Choroid plexus epithelial cell (primary cell): ENCODE measurements at regions not wholly inside any gene's neighbourhood (a gene's known extent, or its start where the extent isn't known, plus 50 kb on each side); places are given as distances from the start of the nearest gene placed in this dataset.
"Not testable (repeated sequence)": the region's sequence is repeated elsewhere in the genome, so short reads cannot be mapped to it uniquely, and the experiment has no call there.

ENCODE experiments used
- DNase-seq: peaks from one replicate; pipeline ENCODE4 v3.0.0-alpha.2; 2010; ENCODE audit warnings: low read depth
- H3K4me3 ChIP-seq: 2 replicates; pipeline ENCODE4 v1.5.1; 2011; ENCODE audit warnings: low read depth, mild to moderate bottlenecking, control low read depth, low read length, moderate library complexity
- TF ChIP-seq, protein P1 (sequence below): conservative IDR thresholded peaks from 2 replicates; pipeline ENCODE4 v1.5.1; 2011; ENCODE audit warnings: low read depth, mild to moderate bottlenecking, control low read depth, inconsistent platforms, low read length, moderate library complexity

DNA sequence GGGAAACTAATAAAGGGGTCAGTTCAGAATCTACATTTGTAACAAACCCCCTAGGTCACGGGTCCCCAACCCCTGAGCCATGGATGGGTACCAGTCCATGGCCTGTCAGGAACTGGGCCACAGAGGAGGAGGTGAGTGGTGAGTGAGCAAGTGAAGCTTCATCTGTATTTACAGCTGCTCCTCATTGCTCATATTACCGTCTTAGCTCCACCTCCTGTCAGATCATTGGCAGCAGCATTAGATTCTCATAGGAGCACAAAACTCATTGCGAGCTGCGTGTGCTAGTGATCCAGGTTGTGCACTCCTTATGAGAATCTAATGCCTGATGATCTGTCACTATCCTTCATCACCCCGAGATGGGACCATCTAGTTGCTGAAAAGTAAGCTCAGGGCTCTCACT is 88.4 kb upstream of the MPP7 start:
- H3K4me3 ChIP-seq, result no peak overlapping the region
- no peak for DNase-seq
- TF ChIP-seq, protein P1, sequence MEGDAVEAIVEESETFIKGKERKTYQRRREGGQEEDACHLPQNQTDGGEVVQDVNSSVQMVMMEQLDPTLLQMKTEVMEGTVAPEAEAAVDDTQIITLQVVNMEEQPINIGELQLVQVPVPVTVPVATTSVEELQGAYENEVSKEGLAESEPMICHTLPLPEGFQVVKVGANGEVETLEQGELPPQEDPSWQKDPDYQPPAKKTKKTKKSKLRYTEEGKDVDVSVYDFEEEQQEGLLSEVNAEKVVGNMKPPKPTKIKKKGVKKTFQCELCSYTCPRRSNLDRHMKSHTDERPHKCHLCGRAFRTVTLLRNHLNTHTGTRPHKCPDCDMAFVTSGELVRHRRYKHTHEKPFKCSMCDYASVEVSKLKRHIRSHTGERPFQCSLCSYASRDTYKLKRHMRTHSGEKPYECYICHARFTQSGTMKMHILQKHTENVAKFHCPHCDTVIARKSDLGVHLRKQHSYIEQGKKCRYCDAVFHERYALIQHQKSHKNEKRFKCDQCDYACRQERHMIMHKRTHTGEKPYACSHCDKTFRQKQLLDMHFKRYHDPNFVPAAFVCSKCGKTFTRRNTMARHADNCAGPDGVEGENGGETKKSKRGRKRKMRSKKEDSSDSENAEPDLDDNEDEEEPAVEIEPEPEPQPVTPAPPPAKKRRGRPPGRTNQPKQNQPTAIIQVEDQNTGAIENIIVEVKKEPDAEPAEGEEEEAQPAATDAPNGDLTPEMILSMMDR, result no peak

- TF ChIP-seq, protein P1, result peak; percentile 95
- peak; percentile 78 for DNase-seq
These were observed 91.2 kb upstream of the MPP7 start for GRCh38 chr10:28393956-28394568.

GRCh38 chr10:28396331-28396730 is 93.5 kb upstream of the MPP7 start:
- DNase-seq, result no peak
- no peak overlapping the region for H3K4me3 ChIP-seq
- TF ChIP-seq, protein P1, result no peak

More at GRCh38 chr10:28393956-28394568, 91.2 kb upstream of the MPP7 start:
- no peak overlapping the region for H3K4me3 ChIP-seq

DNA sequence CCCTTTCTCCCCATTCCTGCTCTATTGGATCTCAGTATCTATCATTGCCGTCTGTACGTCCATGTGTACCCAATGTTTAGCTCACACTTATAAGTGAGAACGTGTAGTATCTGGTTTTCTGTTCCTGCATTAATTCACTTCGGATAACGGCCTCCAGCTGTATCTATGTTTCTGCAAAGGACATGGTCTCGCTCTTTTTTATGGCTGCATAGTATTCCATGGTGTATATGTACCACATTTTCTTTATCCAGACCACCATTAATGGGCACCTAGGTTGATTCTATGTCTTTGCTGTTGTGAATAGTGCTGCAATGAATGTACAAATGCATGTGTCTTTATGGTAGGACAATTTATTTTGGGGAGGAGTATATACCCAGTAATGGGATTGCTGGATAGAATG is 94.4 kb upstream of the MPP7 start:
- H3K4me3 ChIP-seq, result no peak overlapping the region
- DNase-seq, result no peak
- TF ChIP-seq, protein P1, result no peak

- no peak overlapping the region for H3K4me3 ChIP-seq
- DNase-seq, result no peak
- TF ChIP-seq, protein P1, result no peak
These were observed 97.3 kb upstream of the MPP7 start for GRCh38 chr10:28400176-28400575.

DNA sequence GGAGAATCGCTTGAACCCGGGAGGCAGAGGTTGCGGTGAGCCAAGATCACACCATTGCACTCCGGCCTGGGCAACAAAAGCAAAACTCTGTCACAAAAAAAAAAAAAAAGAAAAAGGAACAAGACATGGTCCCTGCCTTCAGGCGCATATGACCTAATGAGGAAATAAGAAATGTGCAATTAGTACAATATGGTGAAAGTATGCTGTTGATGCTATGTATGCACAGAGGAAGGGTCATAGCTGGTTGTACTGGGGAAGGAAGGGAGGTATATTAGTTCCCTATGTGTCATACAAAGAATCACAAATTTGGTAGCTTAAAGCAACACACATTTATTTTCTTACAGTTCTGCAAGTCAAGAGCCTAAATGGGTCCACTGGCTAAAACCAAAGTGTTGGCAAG is 97.8 kb upstream of the MPP7 start:
- TF ChIP-seq, protein P1, result no peak
- no peak overlapping the region for H3K4me3 ChIP-seq
- no peak for DNase-seq

DNA sequence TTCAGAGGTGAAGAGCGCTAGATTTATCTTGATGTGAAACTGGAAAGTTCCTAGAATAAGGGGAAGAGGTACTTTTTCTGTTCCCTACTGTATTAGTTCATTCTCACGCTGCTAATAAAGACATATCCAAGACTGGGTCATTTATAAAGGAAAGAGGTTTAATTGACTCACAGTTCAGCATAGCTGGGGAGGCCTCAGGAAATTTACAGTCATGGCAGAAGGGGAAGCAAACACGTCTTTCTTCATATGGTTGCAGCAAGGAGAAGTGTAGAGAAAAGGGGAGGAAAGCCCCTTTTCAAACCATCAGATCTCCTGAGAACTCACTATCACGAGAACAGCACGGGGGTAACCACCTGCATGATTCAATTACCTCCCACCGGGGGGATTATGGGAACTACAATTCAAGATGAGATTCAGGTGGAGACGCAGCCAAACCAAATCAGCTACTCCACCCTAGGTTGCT is 99.8 kb upstream of the MPP7 start:
- DNase-seq, H3K4me3 ChIP-seq: not testable (repeated sequence)
